ENCODE measurements at regions not wholly inside any gene's neighbourhood (a gene's known extent, or its start where the extent isn't known, plus 50 kb on each side); places are given as distances from the start of the nearest gene placed in this dataset.

DNA sequence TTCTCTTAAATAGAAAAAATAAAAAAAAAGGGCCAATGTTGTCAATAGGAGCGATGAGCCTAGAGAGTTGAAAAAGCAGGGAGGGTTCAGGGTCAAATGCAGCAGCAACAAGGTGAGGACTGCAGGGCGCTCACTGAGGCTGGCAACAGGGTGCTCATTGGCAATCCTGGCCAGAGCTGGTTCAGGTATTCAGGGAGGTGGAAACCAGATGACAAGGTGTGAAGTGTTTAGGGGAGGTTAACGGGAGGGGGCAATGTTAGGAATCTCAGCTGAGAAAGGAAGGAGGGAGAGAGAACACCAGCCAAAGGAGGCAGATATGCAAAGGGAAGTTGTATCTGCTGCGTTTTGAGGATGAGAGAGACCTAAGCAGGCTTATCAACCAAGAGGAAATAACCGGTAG, 129.8 kb upstream of the DAB1 start:
- no peak for TF ChIP-seq EZH2 (IDR thresholded peaks at IDR 0.05; ENCODE audit: borderline replicate concordance, insufficient read depth, low read depth, low read length, poor library complexity, severe bottlenecking)
- TF ChIP-seq, protein P1, sequence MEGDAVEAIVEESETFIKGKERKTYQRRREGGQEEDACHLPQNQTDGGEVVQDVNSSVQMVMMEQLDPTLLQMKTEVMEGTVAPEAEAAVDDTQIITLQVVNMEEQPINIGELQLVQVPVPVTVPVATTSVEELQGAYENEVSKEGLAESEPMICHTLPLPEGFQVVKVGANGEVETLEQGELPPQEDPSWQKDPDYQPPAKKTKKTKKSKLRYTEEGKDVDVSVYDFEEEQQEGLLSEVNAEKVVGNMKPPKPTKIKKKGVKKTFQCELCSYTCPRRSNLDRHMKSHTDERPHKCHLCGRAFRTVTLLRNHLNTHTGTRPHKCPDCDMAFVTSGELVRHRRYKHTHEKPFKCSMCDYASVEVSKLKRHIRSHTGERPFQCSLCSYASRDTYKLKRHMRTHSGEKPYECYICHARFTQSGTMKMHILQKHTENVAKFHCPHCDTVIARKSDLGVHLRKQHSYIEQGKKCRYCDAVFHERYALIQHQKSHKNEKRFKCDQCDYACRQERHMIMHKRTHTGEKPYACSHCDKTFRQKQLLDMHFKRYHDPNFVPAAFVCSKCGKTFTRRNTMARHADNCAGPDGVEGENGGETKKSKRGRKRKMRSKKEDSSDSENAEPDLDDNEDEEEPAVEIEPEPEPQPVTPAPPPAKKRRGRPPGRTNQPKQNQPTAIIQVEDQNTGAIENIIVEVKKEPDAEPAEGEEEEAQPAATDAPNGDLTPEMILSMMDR (IDR thresholded peaks at IDR 0.05), result no peak
- H2AFZ ChIP-seq (ENCODE audit: insufficient read depth, low read depth, low read length, poor library complexity, severe bottlenecking), result no peak overlapping the region
- H3K27me3 ChIP-seq (replicated peaks in 1 of 4; ENCODE audit: control extremely low read depth in 1 of 4, control insufficient read depth in 3 of 4, insufficient read depth in 4 of 4, low read length in 3 of 4), result no peaks in the 10 kb centered on the region
- ChIA-PET POLR2A (no interaction called here), CTCF (no interaction called here)
- H3K4me3 ChIP-seq (ENCODE audit: control extremely low read depth in 1 of 5, extremely low read depth in 1 of 5, insufficient read depth in 1 of 5, low read depth in 2 of 5, low read length in 4 of 5), result no peak overlapping the region
- no peaks in the 10 kb centered on the region for H3K4me1 ChIP-seq (ENCODE audit: control insufficient read depth in 2 of 2, insufficient read depth in 2 of 2, low read length in 2 of 2)
- H3K4me1 Mint-ChIP-seq, result no peaks in the 10 kb centered on the region
- peaks cover 4% of the 10 kb centered on the region for H3K27me3 Mint-ChIP-seq
- ATAC-seq (ENCODE audit: low read depth) (no peak), DNase-seq (no peak)
- H3K4me3 Mint-ChIP-seq, result no peak overlapping the region
- H3K36me3 ChIP-seq (replicated peaks in 1 of 2; ENCODE audit: control extremely low read depth in 1 of 2, control insufficient read depth in 1 of 2, extremely low read depth in 1 of 2, insufficient read depth in 2 of 2, low read length in 1 of 2), result no peaks in the 10 kb centered on the region
- no peaks in the 10 kb centered on the region for H3K9me3 Mint-ChIP-seq (ENCODE audit: insufficient read depth)
- no peak overlapping the region for H3K4me2 ChIP-seq (replicated peaks; ENCODE audit: low read depth, low read length, poor library complexity, severe bottlenecking)
- no peak overlapping the region for H3K27ac ChIP-seq (ENCODE audit: low read length in 2 of 2)
- intact Hi-C loops (cut with micrococcal nuclease), result no loop called here
- H3K27ac Mint-ChIP-seq, result no peak overlapping the region
- H3K9me3 ChIP-seq (ENCODE audit: control extremely low read depth in 1 of 3, control insufficient read depth in 2 of 3, insufficient read depth in 1 of 3, low read length in 2 of 3), result no peaks in the 10 kb centered on the region
- H3K79me2 ChIP-seq (ENCODE audit: control insufficient read depth, insufficient read depth, low read length), result no peaks in the 10 kb centered on the region
- WGBS (ENCODE audit: insufficient coverage), result 35% methylated on average over 5 of the region's 5 CpGs
- no peak overlapping the region for H3K9ac ChIP-seq (ENCODE audit: low read length)
- H4K20me1 ChIP-seq (ENCODE audit: control insufficient read depth, insufficient read depth, low read length, poor library complexity, severe bottlenecking), result no peaks in the 10 kb centered on the region

DNA sequence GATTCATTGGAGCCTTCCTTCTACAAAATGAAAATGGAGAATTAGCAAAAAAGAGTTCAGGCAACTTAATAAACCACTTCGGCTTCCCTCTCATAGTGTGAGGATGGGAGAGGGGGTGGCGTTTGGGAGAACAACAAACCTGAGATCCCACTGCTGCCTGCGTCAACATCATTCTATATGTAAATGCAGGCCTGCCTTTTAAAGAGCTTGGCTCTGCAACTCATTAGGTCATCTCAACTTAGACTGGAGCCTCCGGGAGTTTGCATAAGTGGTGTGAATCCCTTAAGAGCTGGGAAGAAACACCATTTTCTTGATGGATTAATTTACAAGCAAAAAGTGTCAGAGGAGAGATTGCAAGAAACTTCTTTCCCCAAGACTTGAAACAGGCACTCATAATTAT, 127.6 kb upstream of the DAB1 start:
- H3K4me2 ChIP-seq (replicated peaks; ENCODE audit: low read depth, low read length, poor library complexity, severe bottlenecking), result no peak overlapping the region
- no peaks in the 10 kb centered on the region for H3K4me1 ChIP-seq (ENCODE audit: control insufficient read depth in 2 of 2, insufficient read depth in 2 of 2, low read length in 2 of 2)
- no peaks in the 10 kb centered on the region for H3K4me1 Mint-ChIP-seq
- ChIA-PET CTCF (no interaction called here), POLR2A (no interaction called here)
- H3K27ac ChIP-seq (ENCODE audit: low read length in 2 of 2), result no peak overlapping the region
- H3K9me3 ChIP-seq (ENCODE audit: control extremely low read depth in 1 of 3, control insufficient read depth in 2 of 3, insufficient read depth in 1 of 3, low read length in 2 of 3), result no peaks in the 10 kb centered on the region
- TF ChIP-seq, protein P1 (IDR thresholded peaks at IDR 0.05), result no peak
- no peak for TF ChIP-seq EZH2 (IDR thresholded peaks at IDR 0.05; ENCODE audit: borderline replicate concordance, insufficient read depth, low read depth, low read length, poor library complexity, severe bottlenecking)
- H3K36me3 ChIP-seq (replicated peaks in 1 of 2; ENCODE audit: control extremely low read depth in 1 of 2, control insufficient read depth in 1 of 2, extremely low read depth in 1 of 2, insufficient read depth in 2 of 2, low read length in 1 of 2), result no peaks in the 10 kb centered on the region
- DNase-seq (no peak), ATAC-seq (ENCODE audit: low read depth) (no peak)
- H3K79me2 ChIP-seq (ENCODE audit: control insufficient read depth, insufficient read depth, low read length), result no peaks in the 10 kb centered on the region
- H3K9me3 Mint-ChIP-seq (ENCODE audit: insufficient read depth), result no peaks in the 10 kb centered on the region
- no peaks in the 10 kb centered on the region for H3K27me3 ChIP-seq (replicated peaks in 1 of 4; ENCODE audit: control extremely low read depth in 1 of 4, control insufficient read depth in 3 of 4, insufficient read depth in 4 of 4, low read length in 3 of 4)
- no CpG with 5 or more reads among the region's 4 CpGs for WGBS (ENCODE audit: insufficient coverage)
- no peaks in the 10 kb centered on the region for H3K27me3 Mint-ChIP-seq
- H4K20me1 ChIP-seq (ENCODE audit: control insufficient read depth, insufficient read depth, low read length, poor library complexity, severe bottlenecking), result no peaks in the 10 kb centered on the region
- H2AFZ ChIP-seq (ENCODE audit: insufficient read depth, low read depth, low read length, poor library complexity, severe bottlenecking), result no peak overlapping the region
- H3K27ac Mint-ChIP-seq, result no peak overlapping the region
- intact Hi-C loops (cut with micrococcal nuclease), result no loop called here
- H3K9ac ChIP-seq (ENCODE audit: low read length), result no peak overlapping the region
- H3K4me3 ChIP-seq (ENCODE audit: control extremely low read depth in 1 of 5, extremely low read depth in 1 of 5, insufficient read depth in 1 of 5, low read depth in 2 of 5, low read length in 4 of 5), result no peak overlapping the region
- no peak overlapping the region for H3K4me3 Mint-ChIP-seq
